ENCODE measurements at regions not wholly inside any gene's neighbourhood (a gene's known extent, or its start where the extent isn't known, plus 50 kb on each side); places are given as distances from the start of the nearest gene placed in this dataset.

DNA sequence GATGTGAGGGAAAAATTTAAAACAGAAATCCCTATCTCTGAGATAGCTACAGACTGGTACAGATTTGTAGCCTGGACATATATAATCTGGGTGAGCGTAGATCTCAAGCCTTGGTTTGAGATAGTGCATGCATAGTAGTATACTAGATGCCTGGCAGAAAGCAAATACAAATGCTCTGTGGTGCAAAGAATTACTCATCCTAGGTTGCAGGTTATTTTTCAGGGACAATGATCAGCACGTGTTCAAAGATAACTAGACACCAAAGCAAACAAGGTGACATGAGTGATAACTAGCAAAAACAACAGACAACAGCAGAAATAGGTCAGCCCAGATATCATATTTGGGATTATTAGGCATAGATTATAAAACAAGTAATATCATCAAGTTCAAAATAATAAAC lies 292.5 kb downstream of the HLX start:
- in situ Hi-C loops (cut with HindIII; ENCODE audit: extremely low pct_ligation_motif_present, low pct_unique_long_range_greater_than_20kb) = no loop called here

More for the DNA sequence above, 292.5 kb downstream of the HLX start:
- CTCF ChIA-PET (ENCODE audit: low intra/inter-chr PET ratio, low total read pairs) = no interaction called here
- no peaks in the 10 kb centered on the region for H3K4me1 ChIP-seq (ENCODE audit: insufficient read depth, low read length)
- no peaks in the 10 kb centered on the region for H4K20me1 ChIP-seq (ENCODE audit: insufficient read depth, low read length)
- H3K9ac ChIP-seq (ENCODE audit: insufficient read depth, low read depth, low read length) = no peak overlapping the region
- no peaks in the 10 kb centered on the region; a peak in 1 of 5 replicates for H3K27me3 ChIP-seq (ENCODE audit: control insufficient read depth in 1 of 2, insufficient read depth in 2 of 2, low read length in 2 of 2)
- H3K4me2 ChIP-seq (ENCODE audit: low read depth, low read length) = no peak overlapping the region
- no peaks in the 10 kb centered on the region for H3K36me3 ChIP-seq (replicated peaks in 1 of 2; ENCODE audit: control insufficient read depth in 1 of 2, insufficient read depth in 2 of 2, low read length in 2 of 2)
- no peak overlapping the region for H2AFZ ChIP-seq (ENCODE audit: low read length)
- no peak overlapping the region for H3K27ac ChIP-seq (ENCODE audit: extremely low read length, insufficient read depth, low read length)
- POLR2A ChIA-PET = no interaction called here
- intact Hi-C loops (cut with micrococcal nuclease; ENCODE audit: unreplicated experiment) = no loop called here
- H3K9me3 ChIP-seq (ENCODE audit: low read length) = no peaks in the 10 kb centered on the region
- no peaks in the 10 kb centered on the region for H3K79me2 ChIP-seq (ENCODE audit: insufficient read depth, low read length)
- WGBS (ENCODE audit: low lambda C conversion rate) = 13% methylated on average over 2 of the region's 2 CpGs
- ATAC-seq (no peak), FAIRE-seq (no peak), DNase-seq (ENCODE audit: low spot score) (no peak)
- BruUV-seq (replicated peaks) = no TSS peak
- TF ChIP-seq, protein P1, sequence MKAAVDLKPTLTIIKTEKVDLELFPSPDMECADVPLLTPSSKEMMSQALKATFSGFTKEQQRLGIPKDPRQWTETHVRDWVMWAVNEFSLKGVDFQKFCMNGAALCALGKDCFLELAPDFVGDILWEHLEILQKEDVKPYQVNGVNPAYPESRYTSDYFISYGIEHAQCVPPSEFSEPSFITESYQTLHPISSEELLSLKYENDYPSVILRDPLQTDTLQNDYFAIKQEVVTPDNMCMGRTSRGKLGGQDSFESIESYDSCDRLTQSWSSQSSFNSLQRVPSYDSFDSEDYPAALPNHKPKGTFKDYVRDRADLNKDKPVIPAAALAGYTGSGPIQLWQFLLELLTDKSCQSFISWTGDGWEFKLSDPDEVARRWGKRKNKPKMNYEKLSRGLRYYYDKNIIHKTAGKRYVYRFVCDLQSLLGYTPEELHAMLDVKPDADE (CRISPR knock-in tag; IDR thresholded peaks at IDR 0.05) = no peak
- no peak for TF ChIP-seq ZNF629 (CRISPR knock-in tag; conservative IDR thresholded peaks at IDR 0.05)
- no peak for TF ChIP-seq GABPB1 (CRISPR knock-in tag; IDR thresholded peaks at IDR 0.05)
- no peak for TF ChIP-seq EED (CRISPR knock-in tag; IDR thresholded peaks at IDR 0.05)
- TF ChIP-seq ZNF772 (CRISPR knock-in tag; IDR thresholded peaks at IDR 0.05) = no peak
- TF ChIP-seq, protein P2, sequence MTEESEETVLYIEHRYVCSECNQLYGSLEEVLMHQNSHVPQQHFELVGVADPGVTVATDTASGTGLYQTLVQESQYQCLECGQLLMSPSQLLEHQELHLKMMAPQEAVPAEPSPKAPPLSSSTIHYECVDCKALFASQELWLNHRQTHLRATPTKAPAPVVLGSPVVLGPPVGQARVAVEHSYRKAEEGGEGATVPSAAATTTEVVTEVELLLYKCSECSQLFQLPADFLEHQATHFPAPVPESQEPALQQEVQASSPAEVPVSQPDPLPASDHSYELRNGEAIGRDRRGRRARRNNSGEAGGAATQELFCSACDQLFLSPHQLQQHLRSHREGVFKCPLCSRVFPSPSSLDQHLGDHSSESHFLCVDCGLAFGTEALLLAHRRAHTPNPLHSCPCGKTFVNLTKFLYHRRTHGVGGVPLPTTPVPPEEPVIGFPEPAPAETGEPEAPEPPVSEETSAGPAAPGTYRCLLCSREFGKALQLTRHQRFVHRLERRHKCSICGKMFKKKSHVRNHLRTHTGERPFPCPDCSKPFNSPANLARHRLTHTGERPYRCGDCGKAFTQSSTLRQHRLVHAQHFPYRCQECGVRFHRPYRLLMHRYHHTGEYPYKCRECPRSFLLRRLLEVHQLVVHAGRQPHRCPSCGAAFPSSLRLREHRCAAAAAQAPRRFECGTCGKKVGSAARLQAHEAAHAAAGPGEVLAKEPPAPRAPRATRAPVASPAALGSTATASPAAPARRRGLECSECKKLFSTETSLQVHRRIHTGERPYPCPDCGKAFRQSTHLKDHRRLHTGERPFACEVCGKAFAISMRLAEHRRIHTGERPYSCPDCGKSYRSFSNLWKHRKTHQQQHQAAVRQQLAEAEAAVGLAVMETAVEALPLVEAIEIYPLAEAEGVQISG (CRISPR knock-in tag; IDR thresholded peaks at IDR 0.05) = no peak
- no peak for TF ChIP-seq RFX5 (IDR thresholded peaks at IDR 0.05; ENCODE audit: low read depth, low read length)
- no peak for TF ChIP-seq ZNF235 (CRISPR knock-in tag; IDR thresholded peaks at IDR 0.05; ENCODE audit: borderline replicate concordance)
- TF ChIP-seq CAMTA2 (CRISPR knock-in tag; IDR thresholded peaks at IDR 0.05; ENCODE audit: borderline replicate concordance) = no peak
- no peak for TF ChIP-seq ZBTB42 (CRISPR knock-in tag; IDR thresholded peaks at IDR 0.05)
- H3K4me3 ChIP-seq (replicated peaks in 1 of 3; ENCODE audit: insufficient read depth in 1 of 3, low read depth in 2 of 3, low read length in 3 of 3) = no peak overlapping the region

Data from HepG2 (cell line).